Lung (tissue), 11 donors: ENCODE measurements at regions not wholly inside any gene's neighbourhood (a gene's known extent, or its start where the extent isn't known, plus 50 kb on each side); places are given as distances from the start of the nearest gene placed in this dataset.

Experiments used
- ATAC-seq: fragments of 200-7000 bp; cut with Tn5 transposase; one replicate; pipeline ENCODE4 v1.9.1; 2020; ENCODE audit warnings: moderate number of reproducible peaks; ENCODE audit not compliant: insufficient read depth, low FRiP score
- DNase-seq, 3 donors: peaks; one replicate each; pipeline ENCODE4 v3.0.0-alpha.2; 2013 to 2017
- H3K27ac ChIP-seq, 2 donors: one replicate each; pipeline ENCODE4 v1.5.1; 2013; ENCODE audit warnings: mild to moderate bottlenecking in 2 of 2, moderate library complexity in 2 of 2, control low read depth in 1 of 2, inconsistent platforms in 1 of 2, low read depth in 1 of 2, low read length in 1 of 2
- H3K27me3 ChIP-seq, 3 donors: one replicate each; pipeline ENCODE4 v1.5.1; 2013; ENCODE audit warnings: low read length in 2 of 3; ENCODE audit not compliant: control insufficient read depth in 3 of 3, insufficient read depth in 3 of 3
- H3K36me3 ChIP-seq, 4 donors: one replicate each; pipeline ENCODE4 v1.5.1; 2013; ENCODE audit warnings: low read length in 4 of 4, mild to moderate bottlenecking in 1 of 4, moderate library complexity in 1 of 4; ENCODE audit not compliant: control insufficient read depth in 4 of 4, insufficient read depth in 4 of 4
- H3K4me1 ChIP-seq, 5 donors: one replicate each; pipeline ENCODE4 v1.5.1; 2013; ENCODE audit warnings: low read length in 5 of 5, mild to moderate bottlenecking in 2 of 5, moderate library complexity in 1 of 5; ENCODE audit not compliant: control insufficient read depth in 5 of 5, insufficient read depth in 5 of 5
- H3K4me3 ChIP-seq: one replicate; pipeline ENCODE4 v1.5.1; 2013; ENCODE audit warnings: mild to moderate bottlenecking, control low read depth, moderate library complexity
- H3K9ac ChIP-seq, 2 donors: one replicate each; pipeline ENCODE4 v1.5.1; 2013; ENCODE audit warnings: low read length in 2 of 2, control low read depth in 1 of 2; ENCODE audit not compliant: insufficient read depth in 1 of 2
- H3K9me3 ChIP-seq, 4 donors: one replicate each; pipeline ENCODE4 v1.5.1; 2013; ENCODE audit warnings: low read length in 3 of 4, mild to moderate bottlenecking in 1 of 4, moderate library complexity in 1 of 4; ENCODE audit not compliant: control insufficient read depth in 4 of 4, insufficient read depth in 3 of 4
- WGBS, 2 donors: extraction: QIAGEN DNeasy Blood & Tissue Kit; methylation state at CpG; one replicate each; pipeline ENCODE4 v1.1.7; 2013; 5-methylcytosine and 5-hydroxymethylcytosine counted together
- TF ChIP-seq, protein P1 (sequence below): IDR thresholded peaks from 2 replicates; pipeline ENCODE4 v1.5.1; 2012; ENCODE audit warnings: mild to moderate bottlenecking; ENCODE audit errors: control extremely low read depth, extremely low read depth
- donor health status: control.
- donor health status: control.
- donor health status: Bipolar disorder and iron deficiency.
- donor health status: healthy.
- donor health status: DM: yes; HTN: yes; CAD: no.

- DNase-seq (peak in 1 of 3 donors; percentile 44), ATAC-seq (no peak)
- Histone ChIP-seq H3K9ac (no peak overlapping the region), H3K4me1 (no peaks in the 10 kb centered on the region), H3K27me3 (no peaks in the 10 kb centered on the region), H3K27ac (no peak overlapping the region), H3K9me3 (no peaks in the 10 kb centered on the region), H3K4me3 (no peak overlapping the region), H3K36me3 (no peaks in the 10 kb centered on the region)
- TF ChIP-seq, protein P1, sequence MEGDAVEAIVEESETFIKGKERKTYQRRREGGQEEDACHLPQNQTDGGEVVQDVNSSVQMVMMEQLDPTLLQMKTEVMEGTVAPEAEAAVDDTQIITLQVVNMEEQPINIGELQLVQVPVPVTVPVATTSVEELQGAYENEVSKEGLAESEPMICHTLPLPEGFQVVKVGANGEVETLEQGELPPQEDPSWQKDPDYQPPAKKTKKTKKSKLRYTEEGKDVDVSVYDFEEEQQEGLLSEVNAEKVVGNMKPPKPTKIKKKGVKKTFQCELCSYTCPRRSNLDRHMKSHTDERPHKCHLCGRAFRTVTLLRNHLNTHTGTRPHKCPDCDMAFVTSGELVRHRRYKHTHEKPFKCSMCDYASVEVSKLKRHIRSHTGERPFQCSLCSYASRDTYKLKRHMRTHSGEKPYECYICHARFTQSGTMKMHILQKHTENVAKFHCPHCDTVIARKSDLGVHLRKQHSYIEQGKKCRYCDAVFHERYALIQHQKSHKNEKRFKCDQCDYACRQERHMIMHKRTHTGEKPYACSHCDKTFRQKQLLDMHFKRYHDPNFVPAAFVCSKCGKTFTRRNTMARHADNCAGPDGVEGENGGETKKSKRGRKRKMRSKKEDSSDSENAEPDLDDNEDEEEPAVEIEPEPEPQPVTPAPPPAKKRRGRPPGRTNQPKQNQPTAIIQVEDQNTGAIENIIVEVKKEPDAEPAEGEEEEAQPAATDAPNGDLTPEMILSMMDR: no peak
Measured at GRCh38 chr2:41657226-41657625, 390.6 kb upstream of the PKDCC start.

- ATAC-seq (no peak), DNase-seq (no peak)
- no peak overlapping the region for H3K27ac ChIP-seq
- no peak overlapping the region for H3K9ac ChIP-seq
- H3K4me3 ChIP-seq: no peak overlapping the region
- no peaks in the 10 kb centered on the region for H3K9me3 ChIP-seq
- H3K4me1 ChIP-seq: no peaks in the 10 kb centered on the region
- TF ChIP-seq, protein P1: no peak
- no peaks in the 10 kb centered on the region for H3K27me3 ChIP-seq
- no peaks in the 10 kb centered on the region for H3K36me3 ChIP-seq
Measured at GRCh38 chr2:41659758-41660157, 388.1 kb upstream of the PKDCC start.

GRCh38 chr2:41662461-41662860 lies 385.4 kb upstream of the PKDCC start:
- Histone ChIP-seq H3K27ac (no peak overlapping the region), H3K9me3 (no peaks in the 10 kb centered on the region), H3K4me3 (no peak overlapping the region), H3K4me1 (no peaks in the 10 kb centered on the region), H3K27me3 (no peaks in the 10 kb centered on the region), H3K9ac (no peak overlapping the region), H3K36me3 (no peaks in the 10 kb centered on the region)
- no peak for DNase-seq
- TF ChIP-seq, protein P1: no peak
- ATAC-seq: no peak

DNA sequence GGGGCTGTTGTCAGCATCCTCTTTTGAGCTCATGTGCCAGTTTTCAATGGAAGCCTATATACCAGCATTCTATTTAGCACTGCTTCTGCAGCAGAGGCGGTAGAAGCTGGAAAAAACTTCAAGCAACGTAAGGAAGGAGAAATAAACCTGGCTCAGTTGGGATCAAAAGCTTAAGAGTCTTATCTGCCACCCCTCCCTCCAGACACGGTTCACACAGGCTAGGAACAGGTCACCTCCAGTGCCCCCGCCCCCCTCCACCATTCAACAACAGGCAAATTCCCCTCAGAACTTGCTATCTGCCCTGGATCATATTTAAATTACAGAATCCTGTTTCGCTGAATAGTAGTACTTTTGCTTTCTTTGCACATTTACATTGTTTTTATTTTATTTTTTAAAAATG lies 384.8 kb upstream of the PKDCC start:
- H3K4me1 ChIP-seq: no peaks in the 10 kb centered on the region
- H3K27me3 ChIP-seq: no peaks in the 10 kb centered on the region
- no peak overlapping the region for H3K4me3 ChIP-seq
- H3K36me3 ChIP-seq: no peaks in the 10 kb centered on the region
- 63 to 85% methylated on average over 5 of the region's 5 CpGs for WGBS, 2 donors
- TF ChIP-seq, protein P1: no peak
- no peak for ATAC-seq
- no peaks in the 10 kb centered on the region for H3K9me3 ChIP-seq
- H3K9ac ChIP-seq: no peak overlapping the region
- H3K27ac ChIP-seq: no peak overlapping the region
- no peak for DNase-seq
